ENCODE measurements at regions not wholly inside any gene's neighbourhood (a gene's known extent, or its start where the extent isn't known, plus 50 kb on each side); places are given as distances from the start of the nearest gene placed in this dataset.

GRCh38 chr4:175413561-175413960, 398.5 kb downstream of the GPM6A start:
- intact Hi-C loops (cut with DNase I) = no loop called here
- Histone ChIP-seq H3K4me3 (replicated peaks in 1 of 3) (no peak overlapping the region), H3K36me3 (no peaks in the 10 kb centered on the region), H3K4me1 (no peaks in the 10 kb centered on the region), H3K27ac (no peak overlapping the region), H3K9me3 (no peaks in the 10 kb centered on the region), H3K27me3 (no peaks in the 10 kb centered on the region)
- no peak for DNase-seq
- TF ChIP-seq POLR2A (IDR thresholded peaks at IDR 0.05) = no peak
- TF ChIP-seq CTCF (IDR thresholded peaks at IDR 0.05) = no peak
- WGBS, 2 donors = 81 to 86% methylated on average over 5 of the region's 5 CpGs

GRCh38 chr4:175414602-175415001, 397.5 kb downstream of the GPM6A start:
- Histone ChIP-seq H3K27ac (no peak overlapping the region), H3K4me3 (replicated peaks in 1 of 3) (no peak overlapping the region), H3K9me3 (no peaks in the 10 kb centered on the region), H3K4me1 (no peaks in the 10 kb centered on the region), H3K27me3 (no peaks in the 10 kb centered on the region), H3K36me3 (no peaks in the 10 kb centered on the region)
- intact Hi-C loops (cut with DNase I) = no loop called here
- TF ChIP-seq CTCF (IDR thresholded peaks at IDR 0.05) (no peak), POLR2A (IDR thresholded peaks at IDR 0.05) (no peak)
- 76 to 81% methylated on average over 2 of the region's 2 CpGs for WGBS, 2 donors
- DNase-seq = no peak

DNA sequence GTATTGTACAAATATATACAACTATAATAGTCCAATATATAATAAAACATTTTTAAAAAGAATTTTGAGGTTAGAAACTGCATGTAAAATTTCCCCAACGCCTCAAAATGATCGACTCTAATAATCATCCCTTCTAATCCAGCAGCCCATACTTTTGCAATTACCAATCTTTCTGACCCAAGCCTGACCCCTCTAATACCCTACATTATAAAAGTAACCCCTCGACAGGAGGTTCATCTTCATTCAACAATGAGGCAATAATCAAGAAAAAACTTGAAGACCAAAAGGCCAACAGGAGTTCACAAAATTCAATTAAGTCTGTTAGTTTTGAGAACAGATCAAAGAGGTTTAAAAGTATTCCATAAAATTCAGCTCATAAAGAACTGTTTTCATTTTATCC, 393.5 kb downstream of the GPM6A start:
- H3K4me1 ChIP-seq = no peaks in the 10 kb centered on the region
- no peaks in the 10 kb centered on the region for H3K9me3 ChIP-seq
- 87 to 89% methylated on average over 3 of the region's 3 CpGs for whole genome bisulfite sequencing, 2 donors
- H3K4me3 ChIP-seq (replicated peaks in 1 of 3) = no peak overlapping the region
- TF ChIP-seq POLR2A (IDR thresholded peaks at IDR 0.05) (no peak), CTCF (IDR thresholded peaks at IDR 0.05) (no peak)
- no peaks in the 10 kb centered on the region for H3K36me3 ChIP-seq
- no peaks in the 10 kb centered on the region for H3K27me3 ChIP-seq
- no peak for DNase-seq
- H3K27ac ChIP-seq = no peak overlapping the region
- intact Hi-C loops (cut with DNase I) = no loop called here

DNA sequence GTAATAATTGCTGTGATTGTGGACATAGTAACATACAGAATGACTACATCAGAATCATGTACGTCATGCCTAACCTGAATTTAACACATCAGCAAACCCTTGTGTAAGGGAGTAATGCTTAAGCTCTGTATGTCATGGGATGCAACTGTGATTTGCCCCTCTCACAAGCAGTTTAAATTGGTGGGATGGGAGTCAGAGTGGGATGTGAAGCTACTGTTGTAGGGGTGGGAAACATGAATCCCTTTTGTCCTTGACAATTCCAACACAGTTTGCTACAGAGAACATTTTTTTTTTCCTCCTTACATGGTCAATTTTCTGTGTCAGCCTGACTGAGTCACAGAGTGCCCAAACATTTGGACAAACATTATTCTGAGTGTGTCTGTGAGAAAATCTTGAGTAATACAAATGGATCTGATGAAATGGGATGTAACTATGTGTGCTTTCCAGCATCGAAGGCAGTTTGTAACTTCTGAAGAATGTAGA, 392.8 kb downstream of the GPM6A start:
- no peak for DNase-seq
- 70 to 75% methylated on average over 2 of the region's 2 CpGs for WGBS, 2 donors
- H3K4me1 ChIP-seq = no peaks in the 10 kb centered on the region
- no peaks in the 10 kb centered on the region for H3K27me3 ChIP-seq
- H3K4me3 ChIP-seq (replicated peaks in 1 of 3) = no peak overlapping the region
- no peaks in the 10 kb centered on the region for H3K9me3 ChIP-seq
- no peak overlapping the region for H3K27ac ChIP-seq
- TF ChIP-seq POLR2A (IDR thresholded peaks at IDR 0.05) (no peak), CTCF (IDR thresholded peaks at IDR 0.05) (no peak)
- H3K36me3 ChIP-seq = no peaks in the 10 kb centered on the region
- intact Hi-C loops (cut with DNase I) = no loop called here

- TF ChIP-seq POLR2A (IDR thresholded peaks at IDR 0.05) = no peak
- no peak for TF ChIP-seq CTCF (IDR thresholded peaks at IDR 0.05)
- Histone ChIP-seq H3K36me3 (no peaks in the 10 kb centered on the region), H3K4me1 (no peaks in the 10 kb centered on the region), H3K4me3 (replicated peaks in 1 of 3) (no peak overlapping the region), H3K27ac (no peak overlapping the region), H3K9me3 (no peaks in the 10 kb centered on the region), H3K27me3 (no peaks in the 10 kb centered on the region)
- intact Hi-C loops (cut with DNase I) = no loop called here
- WGBS, 2 donors = 50 to 56% methylated on average over 3 of the region's 3 CpGs
- DNase-seq = no peak
Observed at GRCh38 chr4:175421506-175421905, 390.6 kb downstream of the GPM6A start.

All from thyroid gland (tissue), 4 donors.